K562 (cell line): ENCODE measurements at regions not wholly inside any gene's neighbourhood (a gene's known extent, or its start where the extent isn't known, plus 50 kb on each side); places are given as distances from the start of the nearest gene placed in this dataset.
A peak's percentile ranks its signal among the peaks of the same experiment; 100 is the strongest.

ENCODE experiments used
- ATAC-seq: fragments of 200-7000 bp; cut with Tn5 transposase; 3 replicates; pipeline ENCODE4 v1.9.1; 2020; ENCODE audit warnings: moderate library complexity
- BruUV-seq: library from RNA; stranded (reverse); fragments of 400-500 nt; replicated peaks from 2 replicates; lab custom pipeline; 2021; lab: Mats Ljungman, UMichigan
- CTCF ChIA-PET: fragments of 300-600 bp; formaldehyde crosslinking; extraction: SDS; loops from one replicate; lab custom pipeline; 2021; ENCODE audit warnings: low intra/inter-chr PET ratio; lab: Yijun Ruan, JAX
- POLR2A ChIA-PET: fragments of 300-600, 350-650 bp; sonication (Branson Sonifier 250); formaldehyde crosslinking; extraction: SDS; loops from one replicate; lab custom pipeline; 2021; ENCODE audit warnings: antibody characterized with exemption, inconsistent platforms; lab: Yijun Ruan, JAX
- DNase-seq, 4 experiments: peaks; one replicate each; pipeline versions ENCODE4 v3.0.0 to v3.0.0-alpha.2; 2011 to 2018; ENCODE audit warnings: low spot score in 3 of 4, mixed read lengths in 3 of 4; ENCODE audit errors: extremely low read depth in 1 of 4
- FAIRE-seq: peaks from 2 replicates; lab custom pipeline; 2011; peaks lifted over from hg19 to GRCh38; lab: Jason Lieb, UNC
- H2AFZ ChIP-seq: 2 replicates; pipeline ENCODE4 v1.6.0; 2011; ENCODE audit warnings: low read depth, low read length, control low read depth, inconsistent platforms
- H3K27ac ChIP-seq: fragments of 200-600 bp; 3 replicates; pipeline ENCODE4 v1.8.0; 2011; ENCODE audit warnings: low read depth, mild to moderate bottlenecking, control low read depth, inconsistent platforms, low read length, moderate library complexity, mixed read lengths; ENCODE audit errors: extremely low read depth
- H3K27me3 ChIP-seq, 2 experiments: fragments of 300-600 bp in 1 of 2; 2 replicates in 1 of 2; 3 replicates in 1 of 2; pipeline versions ENCODE4 v1.6.0 to v1.8.0; 2011; ENCODE audit warnings: inconsistent platforms in 2 of 2, low read length in 2 of 2, mild to moderate bottlenecking in 1 of 2, mixed read lengths in 1 of 2, moderate library complexity in 1 of 2; ENCODE audit not compliant: control insufficient read depth in 2 of 2, insufficient read depth in 2 of 2
- H3K36me3 ChIP-seq: fragments of 300-600 bp; 3 replicates; pipeline ENCODE4 v1.8.0; 2011; ENCODE audit warnings: mild to moderate bottlenecking, low read length, inconsistent platforms; ENCODE audit not compliant: control insufficient read depth, insufficient read depth
- H3K4me1 ChIP-seq, 2 experiments: fragments of 200-600 bp in 1 of 2; replicated peaks in 1 of 2; 2 replicates in 1 of 2; 3 replicates in 1 of 2; pipeline versions ENCODE4 v1.5.1 to v1.8.0; 2011; ENCODE audit warnings: inconsistent platforms in 2 of 2, low read length in 2 of 2, mild to moderate bottlenecking in 1 of 2, mixed read lengths in 1 of 2, moderate library complexity in 1 of 2; ENCODE audit not compliant: control insufficient read depth in 2 of 2, insufficient read depth in 2 of 2
- H3K4me2 ChIP-seq: 2 replicates; pipeline ENCODE4 v1.6.1; 2011; ENCODE audit warnings: low read length, control low read depth, inconsistent platforms, mixed read lengths; ENCODE audit not compliant: insufficient read depth
- H3K4me3 ChIP-seq: fragments of 200-600 bp; sonication (generic), shearing (Covaris generic); 2 replicates; pipeline ENCODE4 v1.5.1; 2016; ENCODE audit warnings: control low read depth, inconsistent platforms
- H3K79me2 ChIP-seq: fragments of 200-600 bp; 3 replicates; pipeline ENCODE4 v1.8.0; 2011; ENCODE audit warnings: low read length, inconsistent platforms; ENCODE audit not compliant: control insufficient read depth, insufficient read depth
- H3K9ac ChIP-seq, 2 experiments: 2 replicates each; pipeline versions ENCODE4 v1.6.0 to v1.6.1; 2011; ENCODE audit warnings: low read depth in 2 of 2, low read length in 2 of 2, control low read depth in 1 of 2, inconsistent platforms in 1 of 2, mild to moderate bottlenecking in 1 of 2, mixed read lengths in 1 of 2; ENCODE audit not compliant: insufficient read depth in 1 of 2
- H3K9me1 ChIP-seq: one replicate; pipeline ENCODE4 v1.6.0; 2011; ENCODE audit warnings: inconsistent platforms, mild to moderate bottlenecking, low read length, moderate library complexity; ENCODE audit not compliant: control insufficient read depth, insufficient read depth
- H3K9me3 ChIP-seq: replicated peaks from 2 replicates; pipeline ENCODE4 v1.5.1; 2011; ENCODE audit warnings: low read depth, low read length, inconsistent platforms; ENCODE audit not compliant: control insufficient read depth, insufficient read depth
- H4K20me1 ChIP-seq: replicated peaks from 2 replicates; pipeline ENCODE4 v1.6.1; 2011; ENCODE audit warnings: low read length, inconsistent platforms, mixed read lengths; ENCODE audit not compliant: control insufficient read depth, insufficient read depth
- FOXA1 ChIP-seq: fragments of 450-650 bp; IDR thresholded peaks from 2 replicates; pipeline ENCODE4 v1.6.1; 2016; ENCODE audit warnings: mild to moderate bottlenecking, borderline replicate concordance
- FOXK2 ChIP-seq, 2 experiments: fragments of 450-650 bp; IDR thresholded peaks in 1 of 2; conservative IDR thresholded peaks in 1 of 2; 2 replicates each; pipeline ENCODE4 v1.6.1; 2016; ENCODE audit warnings: low read depth in 2 of 2, mild to moderate bottlenecking in 1 of 2
- HEY1 ChIP-seq: fragments of 250-450 bp; sonication (Bioruptor Pico); IDR thresholded peaks from 2 replicates; pipeline ENCODE4 v1.5.0; 2020; ENCODE audit warnings: mild to moderate bottlenecking, moderate library complexity, borderline replicate concordance
- KLF6 ChIP-seq: fragments of 250-450 bp; sonication (Bioruptor Pico); IDR thresholded peaks from 2 replicates; pipeline ENCODE4 v1.4.0; 2020; ENCODE audit warnings: mild to moderate bottlenecking, moderate library complexity, borderline replicate concordance
- PCBP1 ChIP-seq: fragments of 200-400 bp; formaldehyde crosslinking; IDR thresholded peaks from 2 replicates; pipeline ENCODE4 v1.6.1; 2018; ENCODE audit warnings: mild to moderate bottlenecking, low read depth, low read length; ENCODE audit not compliant: poor library complexity, severe bottlenecking
- RHOXF2B ChIP-seq: fragments of 250-450 bp; sonication (Bioruptor Pico); conservative IDR thresholded peaks from 2 replicates; pipeline ENCODE4 v1.5.1; 2021
- TSC22D4 ChIP-seq: fragments of 450-650 bp; IDR thresholded peaks from 2 replicates; pipeline ENCODE4 v1.6.1; 2016; ENCODE audit warnings: missing genetic modification characterization, missing biosample characterization, control low read depth
- ZNF431 ChIP-seq: sonication (generic); formaldehyde crosslinking; IDR thresholded peaks from 2 replicates; pipeline ENCODE4 v1.8.0; 2022; ENCODE audit warnings: mild to moderate bottlenecking, missing genetic modification reagents
- WGBS: fragments of 100-300 bp; shearing (Covaris generic); methylation state at CpG from one replicate; pipeline ENCODE4 v1.1.6; 2016; ENCODE audit warnings: low coverage, mixed read lengths; ENCODE audit not compliant: insufficient coverage; ENCODE audit errors: missing lambda C conversion rate; 5-methylcytosine and 5-hydroxymethylcytosine counted together
- in situ Hi-C: fragments of 300-500 bp; cut with MboI; formaldehyde crosslinking; loops from 4 replicates; pipeline ENCODE4 v1.15.0; 2018; ENCODE audit warnings: inconsistent platforms, mixed read lengths
- intact Hi-C: fragments of 100-400 bp; cut with micrococcal nuclease; formaldehyde crosslinking; loops from 2 replicates; pipeline ENCODE4 v1.14.2; 2022
- TF ChIP-seq, protein P1 (sequence below), 2 experiments: fragments of 450-650 bp in 1 of 2; sonication (generic) in 1 of 2; formaldehyde crosslinking; conservative IDR thresholded peaks; 2 replicates each; pipeline versions ENCODE4 v1.4.0 to v1.8.1; 2020 to 2022; ENCODE audit warnings: mild to moderate bottlenecking in 1 of 2, missing genetic modification reagents in 1 of 2
- TF ChIP-seq, protein P2 (sequence below): IDR thresholded peaks from 2 replicates; pipeline ENCODE4 v1.6.1; 2014; ENCODE audit warnings: antibody characterized with exemption

- in situ Hi-C loops (no loop called here), intact Hi-C loops (no loop called here)
- Histone ChIP-seq H2AFZ (no peak overlapping the region), H3K9ac (no peak overlapping the region), H3K9me1 (no peaks in the 10 kb centered on the region), H3K9me3 (no peaks in the 10 kb centered on the region), H3K27me3 (no peaks in the 10 kb centered on the region), H3K36me3 (no peaks in the 10 kb centered on the region), H3K79me2 (no peaks in the 10 kb centered on the region), H3K27ac (no peak overlapping the region), H3K4me1 (no peaks in the 10 kb centered on the region), H4K20me1 (no peaks in the 10 kb centered on the region), H3K4me3 (no peak overlapping the region), H3K4me2 (no peak overlapping the region)
- TF ChIP-seq ZNF431 (CRISPR knock-in tag) = 0 out of 2 replicates have a peak, but pooled peaks have one; percentile 27
- no peak for TF ChIP-seq FOXA1
- FAIRE-seq = no peak
- no peak for DNase-seq
- ATAC-seq = no peak
- ChIA-PET POLR2A (no interaction called here), CTCF (no interaction called here)
- BruUV-seq = no TSS peak
- 0% methylated on average over 2 of the region's 2 CpGs for WGBS
Measured at GRCh38 chr10:33406596-33406995, 72.1 kb upstream of the NRP1 start.

- no TSS peak for BruUV-seq
- Histone ChIP-seq H3K4me3 (no peak overlapping the region), H3K79me2 (no peaks in the 10 kb centered on the region), H3K4me2 (no peak overlapping the region), H3K27me3 (no peaks in the 10 kb centered on the region), H3K27ac (no peak overlapping the region), H3K9me3 (no peaks in the 10 kb centered on the region), H3K9me1 (no peaks in the 10 kb centered on the region), H4K20me1 (no peaks in the 10 kb centered on the region), H3K9ac (no peak overlapping the region), H2AFZ (no peak overlapping the region), H3K4me1 (no peaks in the 10 kb centered on the region), H3K36me3 (no peaks in the 10 kb centered on the region)
- ChIA-PET POLR2A (interaction anchor here (0.6 kb wide), 1 partner anchor 193 kb away, joined by 3 read pairs; no protein-coding TSS in a partner anchor), CTCF (no interaction called here)
- under 1% methylated on average over 9 of the region's 9 CpGs for WGBS
- intact Hi-C loops (no loop called here), in situ Hi-C loops (no loop called here)
- DNase-seq = no peak
- ATAC-seq = no peak
- FAIRE-seq = no peak
- TF ChIP-seq, protein P1, sequence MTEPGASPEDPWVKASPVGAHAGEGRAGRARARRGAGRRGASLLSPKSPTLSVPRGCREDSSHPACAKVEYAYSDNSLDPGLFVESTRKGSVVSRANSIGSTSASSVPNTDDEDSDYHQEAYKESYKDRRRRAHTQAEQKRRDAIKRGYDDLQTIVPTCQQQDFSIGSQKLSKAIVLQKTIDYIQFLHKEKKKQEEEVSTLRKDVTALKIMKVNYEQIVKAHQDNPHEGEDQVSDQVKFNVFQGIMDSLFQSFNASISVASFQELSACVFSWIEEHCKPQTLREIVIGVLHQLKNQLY (CRISPR knock-in tag; conservative IDR thresholded peaks at IDR 0.05) = no peak
- TF ChIP-seq KLF6 (no peak), RHOXF2B (CRISPR knock-in tag) (no peak), HEY1 (CRISPR knock-in tag) (no peak), PCBP1 (no peak), FOXK2 (conservative IDR thresholded peaks at IDR 0.05 in 1 of 2, IDR thresholded peaks at IDR 0.05 in 1 of 2; ENCODE audit: low read depth in 2 of 2) (no peak), TSC22D4 (tag) (no peak)
- TF ChIP-seq, protein P2, sequence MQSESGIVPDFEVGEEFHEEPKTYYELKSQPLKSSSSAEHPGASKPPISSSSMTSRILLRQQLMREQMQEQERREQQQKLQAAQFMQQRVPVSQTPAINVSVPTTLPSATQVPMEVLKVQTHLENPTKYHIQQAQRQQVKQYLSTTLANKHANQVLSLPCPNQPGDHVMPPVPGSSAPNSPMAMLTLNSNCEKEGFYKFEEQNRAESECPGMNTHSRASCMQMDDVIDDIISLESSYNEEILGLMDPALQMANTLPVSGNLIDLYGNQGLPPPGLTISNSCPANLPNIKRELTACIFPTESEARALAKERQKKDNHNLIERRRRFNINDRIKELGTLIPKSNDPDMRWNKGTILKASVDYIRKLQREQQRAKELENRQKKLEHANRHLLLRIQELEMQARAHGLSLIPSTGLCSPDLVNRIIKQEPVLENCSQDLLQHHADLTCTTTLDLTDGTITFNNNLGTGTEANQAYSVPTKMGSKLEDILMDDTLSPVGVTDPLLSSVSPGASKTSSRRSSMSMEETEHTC = no peak
Measured at GRCh38 chr10:33402220-33403073, 68.0 kb upstream of the NRP1 start.
